Epidermal melanocyte (primary cell): ENCODE measurements at regions not wholly inside any gene's neighbourhood (a gene's known extent, or its start where the extent isn't known, plus 50 kb on each side); places are given as distances from the start of the nearest gene placed in this dataset.

ENCODE experiments used
- DNase-seq: peaks from one replicate; pipeline ENCODE4 v3.0.0; 2011; ENCODE audit warnings: low spot score; ENCODE audit not compliant: insufficient read length

- DNase-seq = no peak
Observed at GRCh38 chr3:72698154-72698917, 149.9 kb downstream of the SHQ1 start.

GRCh38 chr3:72697717-72698116, 150.5 kb downstream of the SHQ1 start:
- no peak for DNase-seq

GRCh38 chr3:72696815-72697214, 151.4 kb downstream of the SHQ1 start:
- no peak for DNase-seq

GRCh38 chr3:72694398-72694797, 153.8 kb downstream of the SHQ1 start:
- DNase-seq = no peak

- no peak for DNase-seq
Observed at GRCh38 chr3:72692990-72693389, 155.3 kb downstream of the SHQ1 start.

GRCh38 chr3:72690629-72691028, 157.6 kb downstream of the SHQ1 start:
- no peak for DNase-seq

GRCh38 chr3:72682936-72683452, 165.3 kb downstream of the SHQ1 start:
- DNase-seq = no peak

GRCh38 chr3:72681598-72681997, 166.6 kb downstream of the SHQ1 start:
- no peak for DNase-seq

GRCh38 chr3:72680766-72681165, 167.5 kb downstream of the SHQ1 start:
- DNase-seq = no peak

GRCh38 chr3:72679540-72680198, 168.6 kb downstream of the SHQ1 start:
- peak; percentile 62 for DNase-seq

- DNase-seq = no peak
Observed at GRCh38 chr3:72678867-72679266, 169.4 kb downstream of the SHQ1 start.

- no peak for DNase-seq
Observed at GRCh38 chr3:72678380-72678779, 169.9 kb downstream of the SHQ1 start.

GRCh38 chr3:72675243-72675642, 173.0 kb downstream of the SHQ1 start:
- no peak for DNase-seq

GRCh38 chr3:72673011-72673771, 175.1 kb downstream of the SHQ1 start:
- no peak for DNase-seq

GRCh38 chr3:72669224-72669623, 179.0 kb downstream of the SHQ1 start:
- DNase-seq = no peak

- no peak for DNase-seq
Observed at GRCh38 chr3:72666447-72666755, 181.8 kb downstream of the SHQ1 start.

- no peak for DNase-seq
Observed at GRCh38 chr3:72665701-72666446, 182.4 kb downstream of the SHQ1 start.

GRCh38 chr3:72665103-72665502, 183.1 kb downstream of the SHQ1 start:
- DNase-seq = no peak

GRCh38 chr3:72664184-72664975, 183.9 kb downstream of the SHQ1 start:
- DNase-seq = no peak

- peak; percentile 89 for DNase-seq
Observed at GRCh38 chr3:72663429-72663828, 184.8 kb downstream of the SHQ1 start.

- peak; percentile 68 for DNase-seq
Observed at GRCh38 chr3:72661115-72661457, 187.2 kb downstream of the SHQ1 start.
